Activated CD8-positive, alpha-beta memory T cell treated with anti-CD3 and anti-CD28 coated beads, Interleukin-2, amount 10 ng/mL, durations not matched to agents 7 days and 5 days (primary cell): ENCODE measurements at regions not wholly inside any gene's neighbourhood (a gene's known extent, or its start where the extent isn't known, plus 50 kb on each side); places are given as distances from the start of the nearest gene placed in this dataset.
A peak's percentile ranks its signal among the peaks of the same experiment; 100 is the strongest.

Experiments used
- ATAC-seq: fragments of 150-1000 bp; cut with Tn5 transposase; one replicate; pipeline ENCODE4 v1.10.0; 2021; ENCODE audit warnings: moderate library complexity
- CTCF ChIA-PET: fragments of 350-600 bp; sonication (Branson Sonifier 250); formaldehyde crosslinking; loops from one replicate; lab custom pipeline; 2021; ENCODE audit warnings: antibody characterized with exemption; lab: Charles Lee
- DNase-seq: peaks from one replicate; pipeline ENCODE4 v3.0.0-alpha.2; 2020
- H3K27ac Mint-ChIP-seq: one replicate; pipeline ENCODE4 v1.8.0; 2021; ENCODE audit warnings: mild to moderate bottlenecking, mixed read lengths
- H3K27me3 Mint-ChIP-seq: one replicate; pipeline ENCODE4 v1.8.0; 2021; ENCODE audit warnings: mixed read lengths
- H3K36me3 Mint-ChIP-seq: one replicate; pipeline ENCODE4 v1.8.0; 2021; ENCODE audit warnings: mild to moderate bottlenecking, mixed read lengths
- H3K4me1 Mint-ChIP-seq: one replicate; pipeline ENCODE4 v1.8.0; 2021; ENCODE audit warnings: mixed read lengths
- H3K4me3 Mint-ChIP-seq: one replicate; pipeline ENCODE4 v1.8.0; 2021; ENCODE audit warnings: mild to moderate bottlenecking, moderate library complexity, mixed read lengths
- H3K9me3 Mint-ChIP-seq: one replicate; pipeline ENCODE4 v1.8.0; 2022; ENCODE audit warnings: low read depth, mixed read lengths

DNA sequence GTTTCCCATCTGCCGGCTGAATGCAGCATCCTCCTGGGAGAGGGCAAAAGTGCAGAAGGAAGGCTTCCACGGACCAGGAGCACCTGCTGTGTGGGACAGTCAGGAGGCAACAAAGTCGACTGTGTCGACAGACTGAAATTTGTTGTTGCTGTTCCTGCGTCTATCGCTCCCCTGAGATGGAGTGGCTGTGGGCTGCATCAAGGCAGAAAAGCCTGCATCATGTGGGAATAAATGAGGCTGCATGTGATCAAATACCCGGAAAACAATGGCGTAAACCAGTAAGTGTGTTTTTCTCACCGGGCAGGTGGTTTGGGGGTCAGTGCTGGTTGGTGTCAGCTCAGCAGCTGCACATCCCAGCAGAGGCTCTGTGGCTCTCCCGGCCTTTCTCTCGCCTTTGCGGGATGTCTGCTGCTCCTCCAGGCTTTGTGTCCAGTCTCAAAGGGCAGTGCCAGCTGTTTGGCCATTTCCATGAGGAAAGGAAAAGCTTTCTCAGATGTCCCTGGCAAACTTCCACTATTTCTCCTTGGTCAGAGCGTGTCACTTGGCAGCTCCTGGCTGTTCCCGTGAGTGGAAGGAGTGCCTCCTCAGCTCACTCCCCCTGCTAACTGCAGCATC lies 262.4 kb downstream of the NDUFA10 start:
- Mint-ChIP-seq H3K27me3 (no peaks in the 10 kb centered on the region), H3K36me3 (no peaks in the 10 kb centered on the region), H3K27ac (no peak overlapping the region), H3K9me3 (no peaks in the 10 kb centered on the region), H3K4me1 (no peaks in the 10 kb centered on the region), H3K4me3 (no peak overlapping the region)
- CTCF ChIA-PET = no interaction called here
- no peak for DNase-seq
- ATAC-seq = no peak

DNA sequence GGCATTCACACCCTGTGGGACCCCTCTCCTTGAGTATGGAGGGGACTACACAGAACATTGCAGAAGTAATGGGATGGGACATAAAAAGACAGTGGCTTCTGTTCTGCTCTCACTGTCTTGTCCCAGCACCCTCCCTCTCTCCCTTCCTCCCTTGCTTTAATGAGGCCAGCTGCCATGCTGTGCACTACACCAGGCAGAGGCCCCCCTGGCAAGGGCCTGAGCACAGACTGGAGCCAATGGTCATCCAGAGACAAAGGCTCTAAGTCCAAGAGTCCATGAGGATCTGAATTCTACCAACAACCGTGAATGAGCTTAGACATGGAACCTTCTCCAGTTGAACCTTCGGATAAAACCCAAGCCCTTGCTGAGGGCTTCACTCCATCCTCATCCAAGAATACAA lies 263.0 kb downstream of the NDUFA10 start:
- ATAC-seq (no peak), DNase-seq (no peak)
- Mint-ChIP-seq H3K36me3 (no peaks in the 10 kb centered on the region), H3K9me3 (no peaks in the 10 kb centered on the region), H3K27ac (no peak overlapping the region), H3K4me3 (no peak overlapping the region), H3K4me1 (no peaks in the 10 kb centered on the region), H3K27me3 (no peaks in the 10 kb centered on the region)
- CTCF ChIA-PET = no interaction called here

DNA sequence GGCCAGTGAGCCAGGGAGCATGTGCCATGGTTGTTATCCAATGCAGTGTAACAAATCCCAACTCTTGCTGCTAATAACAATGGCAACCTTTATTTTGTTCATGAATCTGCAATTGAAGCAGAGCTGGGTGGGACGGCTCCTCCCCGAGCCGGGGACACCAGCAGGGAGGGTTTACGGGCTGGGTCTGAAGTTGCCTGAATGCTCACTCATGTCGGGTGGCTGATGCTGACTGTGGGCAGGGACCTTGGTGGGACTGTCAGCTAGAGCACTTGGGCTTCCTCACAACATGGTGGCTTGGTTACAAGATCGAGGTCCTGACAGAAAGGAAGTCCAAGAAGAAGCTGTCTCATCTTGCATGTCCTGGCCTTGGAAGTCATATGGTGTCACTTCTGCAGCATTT lies 264.5 kb downstream of the NDUFA10 start:
- no peaks in the 10 kb centered on the region for H3K36me3 Mint-ChIP-seq
- no peaks in the 10 kb centered on the region for H3K9me3 Mint-ChIP-seq
- H3K4me1 Mint-ChIP-seq = no peaks in the 10 kb centered on the region
- H3K27ac Mint-ChIP-seq = no peak overlapping the region
- ATAC-seq = no peak
- H3K4me3 Mint-ChIP-seq = no peak overlapping the region
- H3K27me3 Mint-ChIP-seq = no peaks in the 10 kb centered on the region
- CTCF ChIA-PET = no interaction called here
- DNase-seq = no peak

DNA sequence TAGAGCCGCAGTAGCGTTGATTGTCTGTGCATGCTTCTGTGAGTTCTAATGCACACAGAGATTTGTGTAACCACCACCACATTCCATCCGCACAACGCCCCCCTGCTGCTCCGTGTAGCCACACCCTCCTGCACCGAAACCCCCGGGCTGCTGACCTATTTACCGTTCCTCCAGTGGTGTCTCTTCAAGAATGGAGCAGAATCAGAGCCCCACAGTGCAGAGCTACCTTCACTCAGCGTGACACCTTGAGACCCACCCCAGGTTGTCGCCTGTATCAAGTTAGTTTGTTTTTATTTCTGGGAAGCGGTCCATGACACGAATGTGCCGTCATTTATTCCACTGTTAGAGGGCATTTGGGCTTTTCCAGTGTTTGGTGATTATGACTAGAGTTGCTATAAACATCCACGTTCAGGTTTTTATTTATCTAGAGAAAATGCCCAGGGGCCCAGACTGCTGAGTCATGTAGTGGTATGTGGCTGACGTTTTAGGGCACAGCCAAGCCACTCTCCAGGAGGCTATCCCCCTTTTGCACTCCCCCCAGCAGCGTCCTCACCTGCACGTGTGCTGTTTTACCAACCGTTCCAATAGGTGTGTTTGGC lies 266.8 kb downstream of the NDUFA10 start:
- ATAC-seq (no peak), DNase-seq (no peak)
- H3K27ac Mint-ChIP-seq = no peak overlapping the region
- H3K27me3 Mint-ChIP-seq = no peaks in the 10 kb centered on the region
- no peaks in the 10 kb centered on the region for H3K36me3 Mint-ChIP-seq
- H3K9me3 Mint-ChIP-seq = no peaks in the 10 kb centered on the region
- CTCF ChIA-PET = no interaction called here
- no peaks in the 10 kb centered on the region for H3K4me1 Mint-ChIP-seq
- no peak overlapping the region for H3K4me3 Mint-ChIP-seq

DNA sequence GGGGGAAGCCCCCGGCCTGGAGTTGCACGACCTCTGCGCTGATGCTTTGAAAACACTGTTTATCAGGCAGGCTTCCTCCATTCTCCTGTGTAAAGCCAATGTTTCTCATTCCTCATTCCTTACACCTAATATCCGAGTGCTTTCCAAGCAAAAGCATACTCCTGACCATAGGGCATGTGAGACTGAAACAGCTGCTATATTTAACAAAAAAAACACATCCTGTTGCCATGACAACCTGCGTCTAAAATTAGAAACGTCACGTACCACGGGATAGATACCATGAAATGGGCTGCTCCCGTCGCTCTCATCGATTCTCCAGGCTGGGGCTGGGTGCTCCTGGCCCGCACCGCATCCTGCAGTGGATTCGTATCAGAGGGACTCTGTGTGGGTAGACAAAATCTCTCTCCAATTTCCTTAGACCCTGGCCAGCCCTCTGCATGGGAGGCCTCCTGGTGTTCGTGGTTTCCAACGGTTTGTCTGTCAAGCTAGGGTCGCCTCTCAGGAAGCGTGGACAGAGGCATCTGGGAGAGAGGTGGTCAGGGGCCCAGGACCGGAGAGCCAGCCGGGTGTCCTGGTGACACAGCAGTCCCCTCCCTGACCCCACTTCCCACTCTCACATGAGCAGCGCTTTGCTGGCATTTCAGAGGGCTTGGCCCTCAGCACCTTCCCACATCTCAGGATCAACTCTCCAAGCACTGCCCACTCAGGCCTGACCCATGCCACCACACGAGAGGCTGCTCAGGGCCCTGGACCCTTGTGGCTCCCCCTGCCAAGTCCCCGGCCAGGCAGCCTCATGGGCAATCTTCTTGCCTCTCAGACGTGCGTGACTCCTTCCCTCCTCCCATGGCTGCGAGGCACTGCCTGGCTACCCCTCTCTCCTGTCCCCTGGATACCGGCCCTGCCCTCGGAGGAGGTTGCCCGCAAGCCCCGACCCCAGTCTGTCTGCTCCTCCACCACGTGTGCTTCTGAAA lies 268.1 kb downstream of the NDUFA10 start:
- ATAC-seq = no peak
- Mint-ChIP-seq H3K27me3 (no peaks in the 10 kb centered on the region), H3K36me3 (no peaks in the 10 kb centered on the region), H3K4me1 (no peaks in the 10 kb centered on the region), H3K9me3 (no peaks in the 10 kb centered on the region), H3K4me3 (no peak overlapping the region), H3K27ac (no peak overlapping the region)
- CTCF ChIA-PET = no interaction called here
- no peak for DNase-seq

DNA sequence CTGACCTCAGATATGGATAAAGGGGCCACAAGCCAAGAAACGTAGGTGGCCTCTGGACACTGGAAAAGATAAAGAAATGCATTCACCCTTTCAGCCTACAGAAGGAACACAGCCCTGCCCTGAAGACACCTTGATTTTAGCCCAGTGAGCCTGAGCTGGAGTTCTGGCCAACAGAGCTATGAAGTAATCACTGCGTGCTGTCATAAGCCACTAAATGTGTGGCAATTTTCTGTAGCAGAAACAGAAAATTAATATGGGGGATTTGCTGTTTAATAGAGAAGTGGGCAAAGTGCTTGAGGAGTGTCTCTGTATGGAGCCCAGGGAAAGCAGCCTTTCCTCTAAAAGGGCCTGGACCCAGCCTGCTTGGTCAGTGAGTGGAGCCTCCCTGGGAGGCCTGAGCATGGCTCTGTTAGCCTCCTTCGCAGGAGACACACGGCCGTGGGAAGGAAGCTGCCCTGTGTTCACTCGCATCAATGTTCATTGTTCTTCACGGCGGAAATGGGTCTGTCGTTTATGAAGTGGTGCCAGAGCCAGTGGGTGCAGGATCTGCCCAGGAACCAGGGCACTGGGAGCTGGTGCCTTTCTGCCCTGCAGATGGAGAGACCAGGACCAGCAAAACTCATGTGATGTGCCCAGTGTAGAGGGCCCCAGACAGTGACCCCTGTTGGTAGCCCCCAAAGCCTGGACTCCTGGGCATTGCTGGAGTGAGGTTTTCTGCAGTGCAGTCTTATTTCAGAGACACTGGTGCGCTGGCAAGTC lies 268.9 kb downstream of the NDUFA10 start:
- CTCF ChIA-PET = no interaction called here
- ATAC-seq (no peak), DNase-seq (no peak)
- Mint-ChIP-seq H3K4me1 (no peaks in the 10 kb centered on the region), H3K9me3 (no peaks in the 10 kb centered on the region), H3K27me3 (no peaks in the 10 kb centered on the region), H3K4me3 (no peak overlapping the region), H3K27ac (no peak overlapping the region), H3K36me3 (no peaks in the 10 kb centered on the region)

DNA sequence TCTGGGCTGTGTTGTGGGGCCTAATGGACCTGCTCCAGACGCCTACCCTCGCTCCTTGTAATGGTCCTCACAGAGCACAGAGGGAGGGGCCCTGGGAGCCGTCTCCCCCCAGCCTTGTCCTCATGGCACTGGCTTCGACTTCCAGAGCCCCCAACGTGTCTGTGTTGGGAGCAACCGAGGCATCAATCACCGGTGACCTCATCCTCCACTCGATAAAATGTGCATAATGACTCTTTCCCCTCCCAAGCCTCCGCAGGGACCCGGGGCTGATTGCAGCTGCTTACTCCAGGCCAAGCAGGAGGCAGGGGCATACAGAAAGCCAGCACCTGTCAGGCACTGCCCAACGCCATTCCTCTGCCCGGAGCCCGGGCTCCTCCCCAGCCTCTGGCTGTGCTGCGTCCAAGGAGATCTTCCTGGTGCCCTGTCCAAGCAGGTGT lies 271.7 kb downstream of the NDUFA10 start:
- H3K27me3 Mint-ChIP-seq = no peaks in the 10 kb centered on the region
- ATAC-seq (no peak), DNase-seq (no peak)
- H3K9me3 Mint-ChIP-seq = no peaks in the 10 kb centered on the region
- CTCF ChIA-PET = no interaction called here
- no peak overlapping the region for H3K4me3 Mint-ChIP-seq
- no peak overlapping the region for H3K27ac Mint-ChIP-seq
- H3K36me3 Mint-ChIP-seq = no peaks in the 10 kb centered on the region
- H3K4me1 Mint-ChIP-seq = no peaks in the 10 kb centered on the region

DNA sequence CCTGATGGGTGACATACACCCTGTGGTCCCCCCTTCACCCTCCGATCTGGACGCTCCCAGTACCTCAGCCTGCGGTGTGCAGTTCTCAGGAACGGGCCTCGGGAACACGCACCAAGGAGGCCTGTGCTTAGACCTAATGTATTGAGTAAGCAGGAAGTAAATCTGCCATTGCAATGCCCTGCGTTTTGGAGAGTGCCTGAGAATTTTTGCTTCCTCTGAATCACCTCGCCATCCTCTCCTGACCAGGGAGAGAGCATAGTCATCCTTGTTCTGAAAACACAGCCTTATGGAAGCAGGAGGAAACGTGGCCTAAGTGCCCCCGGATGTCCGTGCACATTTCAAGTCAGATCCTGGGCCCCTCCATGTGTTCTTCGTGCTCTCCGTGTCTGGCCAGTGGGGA lies 272.2 kb downstream of the NDUFA10 start:
- no peaks in the 10 kb centered on the region for H3K27me3 Mint-ChIP-seq
- CTCF ChIA-PET = no interaction called here
- H3K4me1 Mint-ChIP-seq = no peaks in the 10 kb centered on the region
- H3K36me3 Mint-ChIP-seq = no peaks in the 10 kb centered on the region
- no peak overlapping the region for H3K4me3 Mint-ChIP-seq
- ATAC-seq (no peak), DNase-seq (no peak)
- no peak overlapping the region for H3K27ac Mint-ChIP-seq
- no peaks in the 10 kb centered on the region for H3K9me3 Mint-ChIP-seq

DNA sequence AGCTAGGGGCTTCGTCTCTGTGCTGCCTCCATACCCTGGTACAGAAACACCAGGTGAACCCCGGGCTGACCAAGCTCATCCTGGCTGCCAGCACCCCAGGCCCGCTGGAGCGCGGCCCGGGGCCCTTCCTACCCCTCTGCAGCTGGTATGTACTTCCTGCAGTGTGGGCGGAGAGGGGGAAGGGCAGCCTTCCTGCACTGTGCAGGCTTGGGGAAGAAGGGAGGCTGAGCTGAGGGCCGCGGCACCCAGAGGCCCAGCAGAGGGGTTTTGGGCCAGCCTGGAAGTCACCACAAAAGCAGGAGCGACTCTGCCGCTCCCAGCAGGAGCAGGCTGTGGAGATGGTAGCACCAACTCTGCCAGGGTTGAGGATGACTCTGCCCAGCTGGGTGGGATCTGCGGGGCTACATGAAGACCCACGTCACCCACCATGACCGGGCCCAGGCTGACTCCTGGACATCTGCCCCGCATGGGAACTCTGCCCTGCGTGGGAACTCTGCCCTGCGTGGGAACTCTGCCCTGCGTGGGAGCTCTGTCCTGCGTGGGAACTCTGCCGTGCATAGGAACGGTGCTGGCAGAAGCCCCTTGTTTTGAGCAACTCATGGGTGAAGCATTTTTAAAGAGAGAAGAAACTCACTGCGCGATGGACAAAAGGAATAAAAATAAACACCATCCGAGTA lies 273.3 kb downstream of the NDUFA10 start:
- Mint-ChIP-seq H3K27ac (no peak overlapping the region), H3K27me3 (no peaks in the 10 kb centered on the region), H3K4me1 (no peaks in the 10 kb centered on the region), H3K4me3 (no peak overlapping the region), H3K36me3 (no peaks in the 10 kb centered on the region), H3K9me3 (no peaks in the 10 kb centered on the region)
- ATAC-seq = peak; percentile 42
- CTCF ChIA-PET = no interaction called here
- DNase-seq = no peak

DNA sequence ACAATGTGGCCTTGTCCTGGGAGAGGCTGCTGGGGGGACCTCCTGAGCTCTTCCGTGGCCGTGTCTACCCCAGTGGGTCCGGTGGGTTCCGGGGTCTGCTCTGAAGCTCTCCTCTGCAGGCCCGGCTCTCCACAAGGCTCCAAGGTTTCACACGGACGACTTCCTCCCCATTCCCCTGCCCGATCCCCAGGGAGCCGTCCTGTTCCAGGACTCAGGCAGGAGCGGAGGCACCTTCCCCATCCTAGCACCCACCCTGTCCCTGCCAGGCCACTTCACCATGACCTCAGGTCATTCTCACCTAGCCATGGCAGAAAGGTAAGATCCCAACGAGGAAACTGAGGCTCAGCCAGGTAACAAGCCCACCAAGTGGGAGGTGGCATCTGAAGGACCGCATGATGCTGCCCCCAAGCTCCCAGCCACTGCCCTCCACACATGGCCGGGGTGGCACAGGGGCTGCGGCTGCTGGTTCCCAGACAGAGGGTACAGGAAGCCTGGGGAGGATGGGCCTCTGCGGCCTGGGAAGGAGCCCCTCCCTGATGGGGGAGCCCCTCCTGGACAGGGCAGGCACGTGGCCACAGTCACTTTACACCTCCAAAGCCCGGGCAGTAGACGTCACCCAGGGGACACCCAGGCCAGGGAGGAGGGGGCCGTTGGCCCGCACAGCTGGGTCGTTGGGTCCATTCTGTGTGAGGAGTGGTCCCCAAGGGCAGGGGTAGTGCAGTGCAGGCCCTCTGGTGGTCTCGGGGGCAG lies 274.0 kb downstream of the NDUFA10 start:
- DNase-seq (no peak), ATAC-seq (peak; percentile 16)
- no peak overlapping the region for H3K4me3 Mint-ChIP-seq
- CTCF ChIA-PET = no interaction called here
- no peaks in the 10 kb centered on the region for H3K36me3 Mint-ChIP-seq
- H3K27ac Mint-ChIP-seq = no peak overlapping the region
- no peaks in the 10 kb centered on the region for H3K9me3 Mint-ChIP-seq
- H3K27me3 Mint-ChIP-seq = no peaks in the 10 kb centered on the region
- no peaks in the 10 kb centered on the region for H3K4me1 Mint-ChIP-seq

DNA sequence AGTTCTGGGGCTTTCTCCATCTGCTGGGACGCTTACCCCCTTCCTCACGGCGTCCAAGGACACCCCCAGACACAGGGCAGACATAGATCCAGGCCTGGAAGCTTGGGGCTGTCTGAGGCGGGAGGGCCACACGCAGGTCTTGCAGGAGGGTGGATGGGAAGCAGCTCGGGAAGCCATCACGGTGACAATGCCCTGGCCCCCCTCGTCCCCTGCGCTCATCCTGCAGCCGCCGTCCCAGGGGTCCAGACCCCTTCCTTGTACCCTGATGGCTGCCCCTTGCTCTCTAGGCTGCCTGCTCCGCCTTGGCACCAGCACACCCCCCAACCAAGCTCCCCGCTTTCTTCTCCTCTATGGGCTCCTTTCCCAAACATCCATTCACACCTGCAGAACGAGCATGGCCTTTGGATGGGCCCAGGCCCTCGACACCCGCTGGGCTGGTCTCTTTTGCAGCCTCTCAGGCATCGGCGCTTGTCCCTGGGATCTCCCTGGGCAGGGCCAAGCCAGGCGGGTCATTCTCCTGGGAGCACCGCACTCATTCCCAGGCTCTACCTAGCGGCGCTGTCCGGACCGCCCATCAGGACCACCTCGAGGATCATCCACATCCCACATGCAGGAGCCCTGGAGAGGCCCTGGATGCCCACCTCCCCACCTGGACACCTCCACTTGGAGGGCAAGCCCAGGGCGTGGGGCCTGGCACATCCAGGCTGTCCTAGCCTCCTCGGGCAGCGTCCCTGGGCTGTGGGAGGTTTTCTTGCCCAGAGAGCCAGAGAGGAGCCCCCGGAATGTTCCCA lies 274.9 kb downstream of the NDUFA10 start:
- CTCF ChIA-PET = no interaction called here

More for the DNA sequence above, 274.9 kb downstream of the NDUFA10 start:
- H3K36me3 Mint-ChIP-seq = no peaks in the 10 kb centered on the region
- DNase-seq (no peak), ATAC-seq (no peak)
- H3K27me3 Mint-ChIP-seq = no peaks in the 10 kb centered on the region
- no peaks in the 10 kb centered on the region for H3K4me1 Mint-ChIP-seq
- no peaks in the 10 kb centered on the region for H3K9me3 Mint-ChIP-seq
- H3K27ac Mint-ChIP-seq = no peak overlapping the region
- H3K4me3 Mint-ChIP-seq = no peak overlapping the region
